Hematopoietic multipotent progenitor cell treated with erythropoietin and hydrocortisone succinate and interleukin-3 and kit ligand, for 4 days (in vitro differentiated cells): ENCODE measurements at regions not wholly inside any gene's neighbourhood (a gene's known extent, or its start where the extent isn't known, plus 50 kb on each side); places are given as distances from the start of the nearest gene placed in this dataset.

Source experiments
- DNase-seq: peaks from one replicate; pipeline ENCODE4 v3.0.0-alpha.2; 2015

DNA sequence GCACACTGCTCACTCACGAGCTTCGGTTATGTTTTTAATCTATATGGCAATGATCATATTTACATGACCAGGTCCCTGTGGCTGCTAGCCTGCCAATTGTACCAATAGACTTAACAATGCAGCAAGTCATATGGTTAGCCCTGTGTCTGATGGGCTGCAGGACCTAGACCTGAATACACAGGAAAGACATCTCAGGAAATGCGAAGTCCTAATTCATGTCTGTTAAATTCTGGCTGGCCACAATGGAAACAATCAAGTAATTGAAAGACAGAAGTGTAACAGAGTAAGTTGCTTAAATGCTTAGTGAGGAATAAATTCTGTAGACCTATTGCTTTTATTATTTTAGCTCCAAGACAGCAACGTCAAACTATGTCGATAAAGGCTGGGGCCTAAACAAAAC is 112.4 kb upstream of the FZD8 start:
- DNase-seq, result no peak

GRCh38 chr10:35752469-35753461 is 110.7 kb upstream of the FZD8 start:
- no peak for DNase-seq

DNA sequence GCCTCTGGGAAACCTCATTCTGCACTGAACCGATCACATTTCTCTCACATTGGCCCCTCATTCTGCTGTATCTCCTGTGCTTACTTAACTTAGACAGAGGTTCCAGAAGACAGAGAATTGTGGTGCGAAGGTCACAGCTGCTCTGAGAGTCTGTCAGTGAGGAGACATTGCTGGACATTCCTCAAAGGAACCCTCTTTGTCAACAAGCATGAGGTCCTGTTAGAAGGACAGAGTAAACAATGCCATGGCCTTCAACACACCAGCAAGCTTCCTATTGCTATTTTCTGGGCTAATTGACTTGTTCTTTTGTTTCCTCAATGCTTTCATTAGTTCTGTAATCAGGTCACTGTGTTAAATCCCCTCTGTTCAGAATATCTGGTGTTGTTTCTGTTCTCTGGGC is 109.3 kb upstream of the FZD8 start:
- DNase-seq, result no peak

DNA sequence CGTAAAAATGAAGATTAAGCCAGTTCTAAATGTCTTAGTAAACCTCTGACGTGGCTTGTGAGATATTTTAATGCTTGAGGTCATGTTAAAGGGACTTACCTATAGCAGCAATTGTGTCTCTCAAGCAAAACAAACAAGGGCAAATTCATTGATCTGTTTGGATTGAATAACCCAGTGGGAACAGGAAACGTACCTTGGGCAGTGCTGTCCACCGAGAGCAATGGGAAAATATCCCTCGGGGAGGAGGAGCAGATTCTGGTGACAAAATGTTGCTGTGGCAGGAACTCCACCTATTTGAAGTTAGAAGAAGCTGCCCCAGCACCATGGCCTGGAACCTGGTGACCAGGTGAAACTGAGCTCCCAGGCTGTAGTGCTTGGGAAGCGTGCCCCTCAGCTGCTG is 107.1 kb upstream of the FZD8 start:
- no peak for DNase-seq

DNA sequence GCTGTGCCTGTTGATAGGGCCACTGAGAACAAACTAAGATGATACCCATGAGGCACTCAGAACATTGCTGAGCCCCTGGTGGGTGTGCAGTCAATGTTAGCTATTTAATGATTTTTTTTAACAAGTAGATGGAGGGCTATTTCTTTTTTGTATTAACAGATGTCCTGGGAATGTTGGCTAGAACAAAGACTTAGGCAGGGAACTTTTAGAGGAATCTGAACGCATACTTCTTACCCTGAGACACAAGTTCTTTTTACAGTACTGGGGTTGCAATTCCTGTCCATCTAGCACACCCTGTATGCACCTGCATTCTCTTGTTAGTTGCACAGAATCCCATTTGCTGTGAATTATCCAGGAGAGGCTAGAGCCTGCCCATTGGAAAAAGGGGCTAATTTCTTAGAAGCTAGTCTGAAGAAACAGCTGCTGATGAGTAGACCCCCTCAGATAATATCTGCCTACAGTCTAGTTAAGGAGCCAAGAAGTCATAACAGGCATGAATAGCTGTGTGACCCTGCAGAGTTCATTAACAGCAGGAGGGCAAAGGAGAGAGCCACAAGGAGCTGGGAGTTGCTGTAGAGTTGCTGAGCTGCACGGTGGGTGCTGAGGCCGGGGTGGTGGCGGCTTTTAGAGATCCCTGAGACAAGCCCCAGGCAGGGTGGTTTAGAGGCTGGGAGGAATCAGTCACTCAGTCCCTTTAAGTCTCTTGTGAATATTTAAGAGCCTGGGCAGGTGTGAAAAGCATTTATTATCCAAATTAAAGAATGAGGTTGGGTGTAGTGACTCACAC is 103.7 kb upstream of the FZD8 start:
- no peak for DNase-seq

GRCh38 chr10:35743851-35744250 is 101.8 kb upstream of the FZD8 start:
- no peak for DNase-seq

DNA sequence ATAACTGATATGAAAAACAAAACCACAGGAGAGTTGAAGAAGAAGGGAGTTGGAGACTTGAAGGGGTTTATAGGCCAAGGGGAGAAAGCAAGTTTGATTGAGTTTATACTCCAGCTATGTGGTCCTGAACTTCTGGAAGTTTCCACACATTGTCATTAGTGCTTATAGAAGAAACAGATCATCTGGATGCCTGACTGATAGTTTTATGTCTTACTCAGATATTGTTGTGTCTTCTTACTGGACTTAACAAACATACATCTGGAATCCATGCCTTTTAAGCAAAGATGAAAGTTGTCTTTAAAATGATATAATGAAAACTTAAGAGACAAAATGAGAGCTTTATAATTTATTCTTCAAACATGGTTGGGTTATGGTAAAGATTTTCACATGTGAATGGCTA is 101.3 kb upstream of the FZD8 start:
- no peak for DNase-seq

- no peak for DNase-seq
These were observed 97.9 kb upstream of the FZD8 start for GRCh38 chr10:35739998-35740397.

GRCh38 chr10:35735412-35735811 is 93.3 kb upstream of the FZD8 start:
- DNase-seq, result no peak

GRCh38 chr10:35731828-35732227 is 89.7 kb upstream of the FZD8 start:
- DNase-seq, result no peak

DNA sequence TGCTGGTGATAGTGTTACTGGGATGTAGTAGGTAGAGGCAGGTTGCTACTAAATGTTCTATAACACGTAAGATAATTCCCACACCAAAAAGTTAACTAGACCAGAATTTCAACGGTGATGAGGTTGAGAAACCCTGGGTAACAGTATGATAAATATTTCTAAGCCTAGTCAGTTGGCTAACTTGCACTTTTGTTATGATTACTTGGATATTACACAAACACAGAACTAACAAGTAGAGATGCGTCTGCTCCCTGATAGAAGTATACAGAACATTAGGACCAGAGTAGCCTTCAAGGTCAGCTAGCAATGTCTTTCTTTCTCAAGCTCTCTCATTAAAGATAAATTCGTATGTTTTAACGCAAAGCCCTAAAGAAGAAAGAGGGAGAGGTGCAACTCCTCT is 86.2 kb upstream of the FZD8 start:
- no peak for DNase-seq

- no peak for DNase-seq
These were observed 84.8 kb upstream of the FZD8 start for GRCh38 chr10:35726846-35727245.

GRCh38 chr10:35723992-35724391 is 81.9 kb upstream of the FZD8 start:
- no peak for DNase-seq

GRCh38 chr10:35723059-35723458 is 81.0 kb upstream of the FZD8 start:
- DNase-seq, result no peak

DNA sequence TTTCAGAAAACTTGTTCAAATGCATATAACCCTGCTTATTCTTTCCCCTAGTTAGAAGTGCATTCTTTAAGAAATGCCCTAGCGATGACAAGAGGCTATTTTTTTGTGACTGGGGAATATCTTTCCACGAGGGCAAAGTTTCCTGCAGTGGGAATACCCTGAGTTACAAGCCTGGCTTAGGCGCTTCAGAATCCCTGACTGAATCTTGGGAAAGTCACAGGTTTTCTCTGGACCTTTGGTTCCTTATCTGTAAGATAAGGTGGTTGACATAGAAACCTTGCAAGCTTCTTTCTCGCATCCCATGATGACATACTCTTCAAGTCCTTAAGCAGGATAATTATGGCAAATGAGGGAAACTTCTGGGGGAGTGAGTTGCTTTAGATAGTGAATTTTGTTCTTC is 80.5 kb upstream of the FZD8 start:
- DNase-seq, result no peak

GRCh38 chr10:35722226-35722625 is 80.1 kb upstream of the FZD8 start:
- no peak for DNase-seq

GRCh38 chr10:35720366-35720765 is 78.3 kb upstream of the FZD8 start:
- DNase-seq, result no peak

DNA sequence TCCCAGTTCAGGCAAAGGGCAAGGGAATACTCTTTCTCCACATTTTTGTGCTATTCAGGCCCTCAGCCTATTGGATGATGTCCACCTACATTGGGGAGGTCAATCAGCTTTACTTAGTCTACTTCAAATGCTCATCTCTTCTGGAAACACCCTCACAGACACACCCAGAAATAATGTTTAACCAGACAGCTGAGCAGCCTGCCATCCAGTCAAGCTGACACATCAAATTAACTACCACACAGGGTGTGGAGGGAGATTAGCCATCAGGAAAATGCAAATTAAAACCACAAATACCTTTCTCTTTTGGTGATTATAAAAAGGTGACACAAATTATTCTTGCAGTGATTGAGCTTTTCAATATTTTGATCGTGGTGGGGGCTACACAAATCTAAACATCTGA is 74.7 kb upstream of the FZD8 start:
- DNase-seq, result no peak

GRCh38 chr10:35712486-35712885 is 70.4 kb upstream of the FZD8 start:
- no peak for DNase-seq

DNA sequence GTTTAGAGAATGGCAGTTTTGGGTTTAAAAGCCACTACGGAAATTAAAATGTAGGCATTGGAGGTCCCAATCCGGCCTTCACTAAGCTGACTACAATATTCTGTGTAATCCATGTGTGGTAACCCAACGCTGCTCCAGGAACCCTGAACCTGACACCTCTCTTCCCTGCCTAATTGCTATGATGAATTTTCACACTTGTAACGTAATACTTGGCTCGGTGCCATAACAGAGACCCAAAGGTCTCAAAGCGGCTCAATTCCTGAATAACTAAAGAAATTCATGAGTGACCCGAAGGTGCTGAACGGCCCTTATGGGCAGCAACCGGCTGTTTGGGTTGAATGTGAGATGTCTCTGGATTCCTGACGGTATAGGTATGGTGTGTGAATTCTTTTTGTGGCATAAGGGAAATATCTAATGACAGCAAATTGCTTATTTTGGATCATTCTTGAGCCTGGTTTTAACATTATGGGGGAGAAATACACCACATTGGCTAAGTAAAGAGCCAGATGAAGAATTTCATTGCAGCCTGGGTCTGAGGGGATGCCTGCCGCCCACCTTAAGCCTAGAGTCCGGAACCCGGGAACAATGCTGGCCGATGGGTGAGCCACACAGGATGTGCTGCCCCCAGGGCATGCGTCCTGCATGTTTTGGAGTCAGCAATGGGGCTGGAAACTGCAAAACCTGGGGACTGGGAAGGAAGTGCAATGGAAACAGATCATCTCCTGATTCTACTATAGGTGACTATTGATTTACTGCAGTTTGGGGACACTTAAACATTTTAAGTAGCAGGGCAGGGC is 69.7 kb upstream of the FZD8 start:
- DNase-seq, result no peak

GRCh38 chr10:35707642-35708425 is 65.7 kb upstream of the FZD8 start:
- DNase-seq, result no peak

- DNase-seq, result no peak
These were observed 64.9 kb upstream of the FZD8 start for GRCh38 chr10:35706959-35707358.
